Right kidney (tissue), 1 donor: ENCODE measurements at regions not wholly inside any gene's neighbourhood (a gene's known extent, or its start where the extent isn't known, plus 50 kb on each side); places are given as distances from the start of the nearest gene placed in this dataset.
"Not testable (repeated sequence)": the region's sequence is repeated elsewhere in the genome, so short reads cannot be mapped to it uniquely, and the experiment has no call there.

Experiments
- DNase-seq: peaks from one replicate; pipeline ENCODE4 v3.0.0-alpha.2; 2016

- DNase-seq: no peak
Measured at GRCh38 chr3:22700876-22701275, 502.3 kb upstream of the UBE2E2 start.

DNA sequence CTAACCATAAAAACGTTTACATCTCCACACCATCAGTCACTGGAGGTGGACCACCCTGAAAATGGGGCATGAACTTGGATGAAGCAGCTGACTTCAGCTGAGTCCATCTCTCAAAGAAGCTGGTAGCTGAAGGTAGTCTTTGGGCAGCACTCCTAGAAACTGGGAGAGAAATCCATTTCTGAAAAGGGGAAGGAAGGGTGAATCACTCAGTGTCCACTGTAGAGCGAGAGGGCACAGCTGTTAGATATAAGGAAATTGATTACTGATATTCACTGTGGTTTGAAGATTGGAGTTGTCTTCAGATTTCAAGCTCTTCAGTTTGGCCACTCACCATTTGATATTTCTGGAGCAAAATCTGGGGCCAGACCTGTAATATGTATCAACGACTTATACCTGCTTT is 499.0 kb upstream of the UBE2E2 start:
- DNase-seq: no peak

- DNase-seq: no peak
Measured at GRCh38 chr3:22704571-22705354, 498.4 kb upstream of the UBE2E2 start.

GRCh38 chr3:22706922-22707321 is 496.2 kb upstream of the UBE2E2 start:
- not testable (repeated sequence) for DNase-seq

- DNase-seq: no peak
Measured at GRCh38 chr3:22713936-22714335, 489.2 kb upstream of the UBE2E2 start.

DNA sequence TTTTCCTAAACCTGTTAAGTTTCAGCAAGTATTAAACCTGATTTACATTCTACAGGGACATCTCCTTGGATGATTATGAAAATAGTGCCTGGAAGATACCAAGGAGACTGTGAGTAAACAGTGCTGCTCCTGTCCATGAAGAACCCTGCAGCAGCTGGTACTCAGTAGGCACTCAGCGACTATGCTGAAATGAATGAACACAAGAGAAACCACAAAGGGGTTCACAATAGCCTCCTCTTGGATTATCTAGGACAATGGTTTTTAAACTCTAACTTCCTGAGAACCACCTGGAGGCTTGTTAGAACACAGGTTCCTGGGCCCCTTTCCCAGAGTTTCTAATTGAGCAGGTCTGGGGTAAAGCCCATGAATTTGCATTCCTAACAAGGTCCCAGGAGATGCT is 488.4 kb upstream of the UBE2E2 start:
- DNase-seq: no peak

DNA sequence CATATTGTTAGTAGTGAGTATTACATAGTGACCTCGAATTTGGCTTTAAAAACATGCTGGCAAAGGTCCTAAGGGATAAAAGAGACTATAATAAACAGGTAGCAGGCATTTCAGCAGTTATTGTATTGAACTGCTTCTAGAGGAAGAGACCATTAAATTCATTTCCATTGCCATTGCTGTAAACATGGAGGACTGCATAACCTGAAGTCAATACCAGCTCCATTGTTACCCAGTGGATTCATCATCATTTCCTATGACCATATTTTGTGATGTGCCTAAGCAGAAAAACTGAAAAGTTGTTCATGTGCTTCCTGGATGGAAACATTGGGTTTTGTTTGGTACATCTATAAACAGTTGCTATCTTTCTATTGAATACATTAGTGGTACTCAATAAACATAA is 482.5 kb upstream of the UBE2E2 start:
- DNase-seq: no peak

GRCh38 chr3:22724420-22724819 is 478.7 kb upstream of the UBE2E2 start:
- DNase-seq: no peak

GRCh38 chr3:22728406-22728805 is 474.7 kb upstream of the UBE2E2 start:
- no peak for DNase-seq

DNA sequence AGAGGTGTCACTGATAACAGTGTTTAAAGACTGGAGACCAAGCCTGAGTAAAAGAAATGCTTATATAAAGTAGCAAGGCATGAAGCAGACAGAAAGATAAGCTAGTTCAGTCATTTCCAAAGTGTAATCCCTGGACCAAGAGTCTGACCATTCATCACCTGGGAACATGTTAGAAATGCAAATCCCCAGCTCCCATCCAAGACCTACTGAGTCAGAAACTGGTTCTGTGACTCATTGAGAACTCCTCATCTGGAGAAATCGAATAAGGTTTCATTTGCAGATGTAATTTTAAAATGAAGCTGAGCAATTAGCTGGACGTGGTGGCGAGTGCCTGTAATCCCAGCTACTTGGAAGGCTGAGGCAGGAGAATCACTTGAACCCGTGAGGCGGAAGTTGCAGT is 473.9 kb upstream of the UBE2E2 start:
- no peak for DNase-seq

DNA sequence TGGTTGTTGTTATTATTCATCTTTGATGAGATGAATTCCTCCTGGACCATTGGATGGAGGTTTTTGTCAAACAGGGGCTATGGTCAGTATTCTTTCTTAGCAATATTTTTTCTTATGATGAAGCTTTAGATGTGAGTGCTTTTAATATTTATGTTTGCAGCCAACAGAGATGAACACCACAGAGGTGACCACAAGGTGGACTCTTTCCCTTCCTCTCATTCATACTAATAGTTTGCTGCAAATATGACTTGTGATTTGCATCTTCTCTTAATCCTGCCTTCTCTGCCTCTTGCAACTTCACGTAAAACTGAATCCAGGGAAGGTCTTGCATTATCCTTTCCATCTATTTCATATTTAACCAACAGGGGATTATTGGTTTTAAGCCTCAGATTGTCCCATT is 473.1 kb upstream of the UBE2E2 start:
- DNase-seq: no peak

DNA sequence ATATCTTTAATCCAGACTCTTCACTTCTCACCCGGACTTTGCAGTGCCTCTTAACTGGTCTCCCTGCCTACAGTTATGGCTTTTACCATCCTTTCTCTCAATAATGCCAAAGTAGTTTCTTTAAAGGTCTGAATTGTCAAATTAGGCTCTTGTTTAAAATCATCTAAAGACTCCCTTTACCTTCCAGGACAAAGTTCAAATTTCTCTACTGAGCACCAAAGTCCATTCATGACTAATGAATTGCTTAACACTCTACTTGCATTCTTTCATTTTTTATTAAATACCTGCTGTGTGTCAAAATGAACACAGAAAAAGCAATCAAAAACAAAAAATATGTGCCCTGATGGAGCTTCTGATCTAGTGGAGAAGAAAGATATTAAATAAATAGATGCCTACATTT is 472.4 kb upstream of the UBE2E2 start:
- DNase-seq: no peak

DNA sequence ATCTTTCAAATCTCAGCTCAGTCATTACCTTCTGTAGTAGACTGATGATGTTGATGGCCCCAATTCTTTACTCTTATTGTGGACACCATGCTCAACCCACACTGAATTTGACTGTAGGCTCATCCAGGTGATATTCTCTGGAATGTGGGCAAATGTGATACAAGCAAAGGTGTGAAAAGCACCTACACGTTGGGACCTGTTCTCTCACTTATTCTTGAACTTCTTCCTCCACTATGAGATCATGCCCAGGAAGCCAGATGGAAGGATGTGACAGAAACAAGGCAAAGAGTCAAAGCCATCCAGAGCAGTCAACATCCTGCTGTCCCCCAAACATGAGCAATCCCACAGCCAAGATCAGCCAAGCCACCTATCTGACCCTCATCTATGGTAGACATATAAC is 471.2 kb upstream of the UBE2E2 start:
- no peak for DNase-seq

GRCh38 chr3:22732641-22733040 is 470.5 kb upstream of the UBE2E2 start:
- DNase-seq: no peak

- DNase-seq: peak; percentile 7
Measured at GRCh38 chr3:22734207-22734606, 468.9 kb upstream of the UBE2E2 start.

DNA sequence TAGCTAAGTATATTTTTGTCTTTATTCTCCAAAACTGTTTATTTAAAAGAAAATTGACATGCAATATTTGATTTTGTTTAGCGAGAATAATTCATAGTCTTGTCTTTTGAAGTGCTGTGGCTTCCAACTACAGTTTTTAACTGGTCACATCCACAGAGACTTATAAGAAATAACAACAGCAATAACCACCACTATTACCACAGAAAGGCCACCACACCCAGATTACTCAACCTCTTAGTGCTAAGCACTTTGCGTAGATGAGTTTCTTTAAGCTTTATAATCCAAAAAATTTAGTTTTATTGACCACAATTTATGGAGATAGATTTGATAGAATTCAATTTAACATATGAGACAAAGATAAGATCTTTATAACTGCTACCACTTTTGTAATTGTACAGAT is 468.4 kb upstream of the UBE2E2 start:
- no peak for DNase-seq

- DNase-seq: no peak
Measured at GRCh38 chr3:22735373-22735772, 467.8 kb upstream of the UBE2E2 start.

DNA sequence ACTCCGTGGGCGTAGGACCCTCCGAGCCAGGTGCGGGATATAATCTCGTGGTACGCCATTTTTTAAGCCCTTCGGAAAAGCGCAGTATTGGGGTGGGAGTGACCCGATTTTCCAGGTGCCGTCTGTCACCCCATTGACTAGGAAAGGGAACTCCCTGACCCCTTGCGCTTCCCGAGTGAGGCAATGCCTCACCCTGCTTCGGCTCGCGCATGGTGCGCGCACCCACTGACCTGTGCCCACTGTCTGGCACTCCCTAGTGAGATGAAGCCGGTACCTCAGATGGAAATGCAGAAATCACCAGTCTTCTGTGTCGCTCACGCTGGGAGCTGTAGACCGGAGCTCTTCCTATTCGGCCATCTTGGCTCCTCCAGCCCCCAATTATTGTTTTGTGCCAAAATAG is 459.7 kb upstream of the UBE2E2 start:
- not testable (repeated sequence) for DNase-seq

GRCh38 chr3:22745321-22745720 is 457.8 kb upstream of the UBE2E2 start:
- no peak for DNase-seq

DNA sequence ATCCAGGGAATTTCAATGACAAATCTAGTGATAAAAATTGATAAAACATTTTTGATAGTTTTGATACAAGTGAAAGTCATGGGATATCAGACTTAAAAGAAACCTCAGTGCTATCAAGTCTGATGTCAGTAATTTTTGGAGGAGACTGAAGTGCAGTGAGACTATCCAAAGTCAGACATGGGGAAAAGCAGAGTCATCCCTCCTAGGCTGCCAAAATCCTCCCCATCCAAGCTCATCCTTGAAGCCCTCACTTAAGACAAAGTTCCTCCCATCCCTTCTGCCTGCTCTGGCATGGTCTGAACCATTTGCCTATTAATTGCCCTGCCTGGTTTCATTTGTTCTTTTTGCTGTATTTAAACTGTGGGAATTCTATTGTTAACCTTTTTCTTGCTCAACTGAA is 456.9 kb upstream of the UBE2E2 start:
- no peak for DNase-seq

- DNase-seq: no peak
Measured at GRCh38 chr3:22748453-22749045, 454.6 kb upstream of the UBE2E2 start.

DNA sequence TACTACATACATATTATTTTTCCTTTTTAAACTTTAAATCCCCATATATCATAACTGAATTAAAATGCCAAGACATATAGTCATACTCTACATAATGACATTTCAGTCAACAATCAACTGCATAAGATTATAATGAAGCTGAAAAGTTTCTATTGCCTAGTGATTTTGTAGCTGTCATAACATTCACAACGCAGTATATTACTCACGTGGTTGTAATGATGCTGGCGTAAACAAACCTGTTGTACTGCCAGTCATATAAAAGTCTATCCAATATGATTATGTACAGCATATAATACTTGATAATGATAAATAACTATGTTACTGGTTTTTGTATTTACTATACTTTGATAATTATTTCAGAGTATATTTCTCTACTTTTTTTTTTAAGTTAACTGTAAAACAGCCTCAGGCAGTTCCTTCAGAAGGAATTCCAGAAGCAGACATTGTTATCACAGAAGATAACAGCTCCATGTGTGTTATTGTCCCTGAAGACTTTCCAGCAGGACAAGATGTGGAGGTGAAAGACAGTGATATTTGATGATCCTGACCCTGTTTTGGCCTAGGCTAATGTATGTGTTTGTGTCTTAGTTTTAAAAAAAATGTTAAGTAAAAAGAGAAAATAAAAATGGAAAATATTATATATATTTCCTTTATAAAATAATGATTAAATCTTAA is 443.4 kb upstream of the UBE2E2 start:
- no peak for DNase-seq

GRCh38 chr3:22765679-22766078 is 437.4 kb upstream of the UBE2E2 start:
- no peak for DNase-seq

DNA sequence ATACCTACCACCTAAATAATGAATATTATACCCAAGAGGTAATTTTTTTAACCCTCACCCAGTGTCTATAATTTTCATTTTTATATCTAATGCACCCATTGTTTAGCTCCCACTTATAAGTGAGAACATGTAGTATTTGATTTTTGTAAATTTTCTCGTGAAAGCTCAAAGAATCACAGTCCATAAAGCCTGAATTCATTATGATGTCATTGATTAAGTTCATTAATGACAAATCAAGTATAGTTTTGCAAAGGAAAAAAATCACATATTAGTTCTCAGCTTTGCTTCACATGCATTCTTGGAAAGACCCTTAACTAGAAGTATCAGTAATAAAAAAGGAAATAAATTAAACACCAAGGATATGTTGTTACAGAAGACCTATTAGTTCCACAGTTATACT is 425.3 kb upstream of the UBE2E2 start:
- no peak for DNase-seq
